HG03045 (cell line): ENCODE measurements at regions not wholly inside any gene's neighbourhood (a gene's known extent, or its start where the extent isn't known, plus 50 kb on each side); places are given as distances from the start of the nearest gene placed in this dataset.

Experiments used
- ATAC-seq: cut with Tn5 transposase; IDR thresholded peaks from one replicate; pipeline ENCODE4 v1.9.1; 2021; ENCODE audit warnings: mild to moderate bottlenecking, moderate library complexity; ENCODE audit not compliant: unreplicated experiment

DNA sequence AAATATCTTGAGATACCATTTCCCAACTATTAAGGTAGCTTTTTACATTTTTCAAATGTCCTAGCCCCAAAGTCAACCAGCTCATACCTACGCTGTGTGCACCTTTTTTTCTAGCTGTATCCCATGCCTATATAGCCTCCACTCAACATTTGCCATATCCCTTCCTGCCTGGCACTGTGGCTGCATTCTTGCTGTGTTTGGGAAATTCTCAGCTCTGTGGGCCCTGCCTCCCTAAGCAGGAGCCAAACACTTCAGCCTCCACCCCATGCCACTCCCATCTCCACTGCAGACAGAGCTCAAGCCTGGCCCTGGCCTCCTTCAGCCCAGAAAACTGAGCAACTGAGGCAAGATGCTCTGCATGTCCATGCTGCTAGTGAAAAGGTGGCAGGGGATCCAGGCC lies 141.3 kb downstream of the RAB11FIP2 start:
- ATAC-seq, result no peak

DNA sequence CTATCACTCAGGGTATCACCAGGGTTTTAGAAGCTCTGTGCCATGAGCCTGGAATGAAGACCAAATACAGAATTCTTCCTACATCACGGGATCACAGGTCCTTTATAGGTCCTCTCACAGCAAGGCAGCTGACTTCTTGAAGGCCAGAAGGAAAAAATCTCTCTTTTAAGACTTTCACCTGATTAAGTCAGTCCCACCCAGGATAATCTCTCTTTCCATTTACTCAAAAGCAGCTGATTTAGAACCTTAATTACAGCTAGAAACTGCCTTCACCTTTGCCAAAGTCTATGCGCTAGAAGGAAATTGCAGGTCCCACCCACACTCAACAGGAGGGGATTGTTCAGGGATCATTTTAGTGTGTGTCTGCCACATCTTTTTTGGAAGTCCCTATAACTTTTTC lies 135.1 kb downstream of the RAB11FIP2 start:
- no peak for ATAC-seq

GRCh38 chr10:117914334-117914733 lies 132.4 kb downstream of the RAB11FIP2 start:
- no peak for ATAC-seq

GRCh38 chr10:117920956-117921355 lies 125.8 kb downstream of the RAB11FIP2 start:
- no peak for ATAC-seq

GRCh38 chr10:117921421-117921820 lies 125.3 kb downstream of the RAB11FIP2 start:
- ATAC-seq, result no peak

GRCh38 chr10:117924820-117925219 lies 121.9 kb downstream of the RAB11FIP2 start:
- ATAC-seq, result no peak

GRCh38 chr10:117925369-117925768 lies 121.4 kb downstream of the RAB11FIP2 start:
- no peak for ATAC-seq

DNA sequence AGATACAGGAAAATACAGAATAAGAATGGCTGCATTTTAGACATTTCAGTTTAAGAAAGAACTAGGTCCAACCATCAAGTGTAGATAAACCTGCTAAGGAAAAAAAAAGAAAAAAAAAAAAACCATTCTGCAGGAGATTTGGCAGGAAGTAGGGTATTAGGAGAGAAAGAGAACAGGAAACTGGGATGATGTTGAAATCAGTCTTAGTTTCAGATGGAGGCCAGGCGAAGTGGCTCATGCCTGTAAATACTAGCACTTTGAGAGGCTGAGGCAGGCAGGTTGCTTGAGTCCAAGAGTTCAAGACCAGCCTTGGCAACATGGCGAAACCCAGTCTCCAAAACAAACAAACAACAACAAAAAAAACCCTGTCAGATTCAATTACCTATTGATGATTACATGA lies 120.2 kb downstream of the RAB11FIP2 start:
- ATAC-seq, result no peak

DNA sequence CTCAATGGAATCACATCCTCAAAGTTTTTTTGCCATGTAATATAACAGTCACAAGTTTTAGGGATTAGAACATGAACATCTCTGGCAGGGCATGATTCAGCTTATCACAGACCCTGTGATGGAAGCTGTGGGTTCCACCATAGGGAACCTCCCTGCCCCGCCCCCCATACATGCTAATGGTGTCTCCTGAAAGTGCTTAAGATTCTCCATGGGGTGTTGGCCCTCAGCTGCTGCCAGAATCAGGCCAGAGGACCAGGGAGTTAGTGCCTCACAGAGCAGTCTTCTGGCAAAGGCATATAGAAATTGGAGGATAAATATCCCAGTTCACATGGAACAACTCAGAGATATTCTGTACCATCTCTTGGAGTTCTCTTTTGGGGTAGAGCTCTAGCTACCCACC lies 119.4 kb downstream of the RAB11FIP2 start:
- no peak for ATAC-seq

DNA sequence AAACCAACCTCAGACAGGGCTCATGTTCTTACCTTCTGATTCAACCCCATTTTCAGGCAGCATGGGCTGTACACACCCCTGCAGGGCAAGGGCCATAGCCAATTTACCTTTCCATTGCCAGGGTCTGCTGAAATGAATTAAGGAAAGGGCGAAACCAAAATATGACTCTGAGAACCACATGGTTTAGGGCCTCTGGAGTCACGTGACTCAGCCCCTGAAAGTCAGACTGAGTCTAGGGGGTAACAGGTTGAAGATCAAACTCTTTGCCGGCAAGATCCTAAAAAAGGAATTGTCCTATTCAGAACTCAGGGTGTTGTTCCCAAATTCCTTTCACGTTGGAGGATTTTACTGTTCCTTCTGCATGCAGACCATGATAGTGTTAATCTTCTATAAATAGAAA lies 118.9 kb downstream of the RAB11FIP2 start:
- ATAC-seq, result no peak

GRCh38 chr10:117928281-117928680 lies 118.5 kb downstream of the RAB11FIP2 start:
- ATAC-seq, result no peak

GRCh38 chr10:117928741-117929140 lies 118.0 kb downstream of the RAB11FIP2 start:
- no peak for ATAC-seq

- no peak for ATAC-seq
These were observed 117.2 kb downstream of the RAB11FIP2 start for GRCh38 chr10:117929327-117930067.

DNA sequence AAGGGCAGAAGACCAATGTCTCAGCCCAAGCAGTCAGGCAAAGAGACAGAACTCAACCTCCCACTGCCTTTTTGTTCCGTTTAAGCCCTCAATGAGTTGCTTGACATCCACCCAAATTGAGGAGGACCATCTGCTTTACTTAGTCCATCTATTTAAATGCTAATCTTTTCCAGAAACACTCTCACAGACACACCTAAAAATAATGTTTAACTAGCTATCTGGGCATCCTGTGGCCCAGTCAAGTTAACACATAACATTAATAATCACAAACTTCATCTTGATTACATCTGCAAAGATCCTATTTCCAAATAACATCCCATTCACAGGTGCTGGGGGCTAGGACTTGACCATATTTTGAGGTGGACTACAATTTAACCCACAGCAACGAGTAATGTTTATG lies 115.7 kb downstream of the RAB11FIP2 start:
- ATAC-seq, result no peak

DNA sequence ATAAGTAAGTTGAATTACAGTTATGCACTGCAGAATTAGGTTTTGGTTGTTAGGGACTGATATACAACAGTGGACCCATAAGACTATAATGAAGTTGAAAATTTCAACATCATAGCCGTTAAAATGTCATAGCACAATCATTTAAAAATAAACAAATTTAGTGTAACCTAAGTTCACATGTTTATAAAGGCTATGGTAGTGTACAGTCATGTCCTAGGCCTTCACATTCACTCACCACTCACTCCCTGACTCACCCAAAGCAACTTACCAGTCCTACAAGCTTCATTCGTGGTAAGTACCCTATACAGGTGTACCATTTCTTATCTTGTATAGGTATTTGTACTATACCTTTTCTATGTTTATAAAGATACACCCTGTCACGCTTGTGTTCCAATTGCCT lies 113.7 kb downstream of the RAB11FIP2 start:
- ATAC-seq, result no peak

DNA sequence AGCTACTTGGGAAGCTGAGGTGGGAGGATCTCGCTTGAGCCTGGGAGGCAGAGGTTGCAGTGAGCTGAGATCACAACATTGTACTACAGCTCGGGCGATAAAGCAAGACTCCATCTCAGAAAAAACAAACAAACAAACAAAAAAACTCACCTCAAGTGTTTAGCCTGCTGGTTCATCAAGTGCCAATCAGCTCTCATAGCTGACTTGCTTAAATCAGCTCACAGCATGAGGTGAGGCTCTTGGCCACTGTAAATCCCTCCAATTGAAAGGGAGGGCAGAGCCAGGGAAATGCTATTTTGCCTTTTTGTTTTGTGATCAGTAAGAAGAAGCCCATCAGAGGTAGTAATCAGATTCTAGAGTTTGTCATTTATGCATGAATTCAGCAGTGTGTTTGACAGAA lies 112.3 kb downstream of the RAB11FIP2 start:
- no peak for ATAC-seq

DNA sequence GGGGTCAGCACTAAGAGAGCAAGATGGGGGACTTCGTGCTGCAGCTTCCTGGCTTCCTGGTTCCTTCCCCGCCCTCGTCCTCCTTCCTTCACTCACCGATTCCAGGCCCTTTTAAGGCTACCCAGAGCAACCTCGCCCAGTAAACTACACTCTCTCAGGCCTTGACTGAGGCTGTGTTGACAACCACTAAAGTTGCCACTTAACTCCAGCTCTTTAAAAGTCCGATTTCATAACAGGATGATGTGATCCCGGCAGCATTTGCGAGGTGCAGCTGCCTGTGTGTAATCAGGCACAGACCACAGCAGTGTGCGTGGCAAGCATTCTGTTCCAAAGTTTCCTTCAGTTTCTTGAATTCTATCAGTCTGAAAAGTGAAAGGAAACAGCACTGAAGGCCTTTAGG lies 110.6 kb downstream of the RAB11FIP2 start:
- ATAC-seq, result no peak

DNA sequence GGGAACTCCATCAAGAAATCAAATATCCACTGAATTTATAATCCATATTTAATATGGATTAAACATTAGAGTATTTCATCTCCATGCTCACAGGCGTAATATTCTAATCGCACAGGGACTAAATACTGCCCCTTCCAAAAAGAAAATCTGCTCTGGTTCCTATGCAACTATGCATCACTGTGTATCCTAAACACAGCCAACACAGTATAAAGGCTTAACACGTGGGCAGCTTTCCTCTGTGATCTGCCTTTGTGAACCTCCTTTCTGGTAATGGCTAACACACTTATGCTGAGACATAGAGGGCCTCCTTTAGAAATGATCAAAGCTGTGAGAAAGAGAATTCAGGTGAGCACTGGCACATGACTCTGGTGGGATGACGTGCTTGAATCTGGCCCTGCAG lies 110.2 kb downstream of the RAB11FIP2 start:
- ATAC-seq, result no peak

- no peak for ATAC-seq
These were observed 109.8 kb downstream of the RAB11FIP2 start for GRCh38 chr10:117936976-117937375.

- no peak for ATAC-seq
These were observed 108.6 kb downstream of the RAB11FIP2 start for GRCh38 chr10:117938104-117938503.

GRCh38 chr10:117942226-117942625 lies 104.5 kb downstream of the RAB11FIP2 start:
- no peak for ATAC-seq

DNA sequence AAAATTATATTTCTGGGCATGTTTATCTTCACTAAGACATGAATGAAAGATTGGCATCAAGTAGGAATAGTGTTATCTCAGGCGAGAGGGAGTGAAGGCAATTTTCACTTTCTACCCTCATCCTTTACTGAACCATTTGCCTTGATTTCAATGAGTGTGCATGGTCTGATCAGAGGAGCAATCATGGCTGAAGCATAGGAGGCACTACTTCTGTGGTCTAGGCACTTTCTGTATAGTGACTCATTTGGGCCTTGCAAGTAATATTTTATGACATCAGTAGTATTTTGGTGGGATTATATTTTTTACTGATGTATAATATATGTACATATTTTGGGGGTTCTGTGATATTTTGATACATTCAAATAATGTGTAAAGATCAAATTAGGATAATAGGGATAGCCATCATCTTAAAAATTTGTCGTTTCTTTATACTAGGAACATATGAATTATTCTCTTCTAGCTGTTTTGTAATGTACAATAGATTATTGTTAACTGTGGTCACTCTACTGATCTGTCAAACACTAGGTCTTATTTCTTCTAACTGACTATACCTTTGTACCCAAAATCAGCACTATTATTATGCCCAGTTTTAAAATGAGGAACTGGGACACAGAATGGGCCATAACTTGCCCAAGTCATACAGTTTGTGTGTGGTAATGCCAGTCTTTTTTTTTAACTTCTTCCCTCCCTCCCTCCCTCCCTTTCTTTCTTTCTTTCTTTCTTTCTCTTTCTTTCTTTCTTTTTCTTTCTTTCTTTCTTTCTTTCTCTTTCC lies 101.9 kb downstream of the RAB11FIP2 start:
- no peak for ATAC-seq
